T-helper 1 cell treated with Interleukin-12 subunit alpha and Interleukin-12 subunit beta and Interleukin-4 antibody, amounts not matched to agents 30 μg/mL and 1 μg/mL, for 36 hours (primary cell): ENCODE measurements at regions not wholly inside any gene's neighbourhood (a gene's known extent, or its start where the extent isn't known, plus 50 kb on each side); places are given as distances from the start of the nearest gene placed in this dataset.

ENCODE experiments used
- H3K27ac Mint-ChIP-seq: one replicate; pipeline ENCODE4 v1.8.0; 2021; ENCODE audit warnings: mild to moderate bottlenecking, mixed read lengths
- H3K27me3 Mint-ChIP-seq: one replicate; pipeline ENCODE4 v1.8.0; 2021; ENCODE audit warnings: low read depth, mixed read lengths
- H3K36me3 Mint-ChIP-seq: one replicate; pipeline ENCODE4 v1.8.0; 2021; ENCODE audit warnings: low read depth, mixed read lengths
- H3K4me1 Mint-ChIP-seq: one replicate; pipeline ENCODE4 v1.8.0; 2021; ENCODE audit warnings: low read depth, mixed read lengths
- H3K4me3 Mint-ChIP-seq: one replicate; pipeline ENCODE4 v1.8.0; 2021; ENCODE audit warnings: mild to moderate bottlenecking, moderate library complexity, mixed read lengths
- H3K9me3 Mint-ChIP-seq: one replicate; pipeline ENCODE4 v1.8.0; 2021; ENCODE audit warnings: mixed read lengths

DNA sequence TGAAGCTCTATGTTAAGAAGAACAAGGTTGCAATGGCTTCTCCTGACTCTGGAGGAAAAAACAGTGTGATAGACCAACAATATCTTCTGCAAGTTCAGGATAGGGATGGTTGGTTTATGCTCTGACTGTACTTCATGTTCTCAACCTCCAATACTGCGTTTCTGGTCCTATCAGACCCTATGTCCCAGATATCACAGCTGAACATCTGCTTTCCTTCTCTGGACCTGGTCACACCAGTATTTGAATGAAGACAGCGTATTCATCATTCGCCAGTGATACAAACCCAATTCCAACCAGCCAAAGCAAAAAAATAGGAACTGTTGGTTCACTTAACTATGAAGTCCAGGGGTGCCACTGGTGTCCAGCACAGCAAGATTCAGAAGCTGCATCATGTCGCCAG lies 124.5 kb upstream of the KLF3 start:
- no peak overlapping the region for H3K27ac Mint-ChIP-seq
- no peaks in the 10 kb centered on the region for H3K9me3 Mint-ChIP-seq
- H3K27me3 Mint-ChIP-seq: peaks cover 39% of the 10 kb centered on the region

GRCh38 chr4:38547052-38547451 lies 116.9 kb upstream of the KLF3 start:
- Mint-ChIP-seq H3K4me1 (no peaks in the 10 kb centered on the region), H3K4me3 (no peak overlapping the region)

More for the DNA sequence above, 124.5 kb upstream of the KLF3 start:
- Mint-ChIP-seq H3K36me3 (no peaks in the 10 kb centered on the region), H3K4me1 (peaks cover 2% of the 10 kb centered on the region), H3K4me3 (no peak overlapping the region)

DNA sequence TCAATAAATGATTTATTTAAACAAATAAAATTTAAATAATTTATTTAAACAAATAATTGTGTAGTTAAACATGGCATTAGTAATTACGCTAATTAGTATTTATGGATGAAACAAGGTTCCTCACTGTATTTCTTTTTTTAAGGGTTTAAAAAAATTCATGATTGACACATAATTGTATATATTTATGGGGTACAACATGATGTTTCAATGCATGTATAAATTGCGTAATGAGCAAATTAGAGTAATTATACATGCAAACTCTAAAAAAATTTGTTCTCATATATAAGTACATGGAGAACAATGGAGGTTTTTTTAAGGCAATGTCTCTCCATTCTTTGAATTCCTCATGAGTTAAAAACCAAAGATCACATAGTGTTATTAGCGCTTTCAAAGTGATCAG lies 115.7 kb upstream of the KLF3 start:
- H3K9me3 Mint-ChIP-seq: peaks cover 9% of the 10 kb centered on the region
- no peaks in the 10 kb centered on the region for H3K4me1 Mint-ChIP-seq
- peaks cover 45% of the 10 kb centered on the region for H3K27me3 Mint-ChIP-seq
- no peak overlapping the region for H3K27ac Mint-ChIP-seq
- no peaks in the 10 kb centered on the region for H3K36me3 Mint-ChIP-seq
- H3K4me3 Mint-ChIP-seq: no peak overlapping the region

More at GRCh38 chr4:38547052-38547451, 116.9 kb upstream of the KLF3 start:
- Mint-ChIP-seq H3K27me3 (peaks cover 42% of the 10 kb centered on the region), H3K27ac (no peak overlapping the region), H3K9me3 (peaks cover 9% of the 10 kb centered on the region), H3K36me3 (no peaks in the 10 kb centered on the region)

DNA sequence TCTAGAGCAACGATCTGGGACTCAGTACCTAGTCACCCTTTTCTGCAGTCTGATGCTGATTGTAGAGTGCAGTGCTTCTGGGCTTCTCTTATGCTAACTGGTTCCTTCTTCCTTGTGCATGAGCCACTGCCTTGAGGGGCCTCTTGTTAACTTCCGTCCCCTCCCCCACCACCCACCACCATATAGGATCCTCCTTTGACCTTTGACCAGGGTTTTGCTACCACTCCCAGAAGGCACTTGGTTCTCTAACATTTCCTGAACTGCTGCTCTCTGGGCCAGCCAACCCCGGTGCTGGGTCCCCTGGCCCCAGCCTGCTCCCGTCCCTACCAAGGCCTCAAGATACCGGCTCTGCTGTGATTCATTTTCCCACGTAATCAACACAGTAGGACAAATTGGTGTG lies 104.6 kb upstream of the KLF3 start:
- Mint-ChIP-seq H3K36me3 (no peaks in the 10 kb centered on the region), H3K27ac (peak overlapping the region; percentile 14), H3K9me3 (peaks cover 14% of the 10 kb centered on the region), H3K4me1 (peaks cover 17% of the 10 kb centered on the region), H3K27me3 (peaks cover 55% of the 10 kb centered on the region), H3K4me3 (no peak overlapping the region)

GRCh38 chr4:38560340-38560739 lies 103.7 kb upstream of the KLF3 start:
- no peak overlapping the region for H3K4me3 Mint-ChIP-seq
- peaks cover 17% of the 10 kb centered on the region for H3K4me1 Mint-ChIP-seq
- H3K27ac Mint-ChIP-seq: no peak overlapping the region
- H3K27me3 Mint-ChIP-seq: peaks cover 51% of the 10 kb centered on the region
- no peaks in the 10 kb centered on the region for H3K36me3 Mint-ChIP-seq
- H3K9me3 Mint-ChIP-seq: peaks cover 12% of the 10 kb centered on the region

DNA sequence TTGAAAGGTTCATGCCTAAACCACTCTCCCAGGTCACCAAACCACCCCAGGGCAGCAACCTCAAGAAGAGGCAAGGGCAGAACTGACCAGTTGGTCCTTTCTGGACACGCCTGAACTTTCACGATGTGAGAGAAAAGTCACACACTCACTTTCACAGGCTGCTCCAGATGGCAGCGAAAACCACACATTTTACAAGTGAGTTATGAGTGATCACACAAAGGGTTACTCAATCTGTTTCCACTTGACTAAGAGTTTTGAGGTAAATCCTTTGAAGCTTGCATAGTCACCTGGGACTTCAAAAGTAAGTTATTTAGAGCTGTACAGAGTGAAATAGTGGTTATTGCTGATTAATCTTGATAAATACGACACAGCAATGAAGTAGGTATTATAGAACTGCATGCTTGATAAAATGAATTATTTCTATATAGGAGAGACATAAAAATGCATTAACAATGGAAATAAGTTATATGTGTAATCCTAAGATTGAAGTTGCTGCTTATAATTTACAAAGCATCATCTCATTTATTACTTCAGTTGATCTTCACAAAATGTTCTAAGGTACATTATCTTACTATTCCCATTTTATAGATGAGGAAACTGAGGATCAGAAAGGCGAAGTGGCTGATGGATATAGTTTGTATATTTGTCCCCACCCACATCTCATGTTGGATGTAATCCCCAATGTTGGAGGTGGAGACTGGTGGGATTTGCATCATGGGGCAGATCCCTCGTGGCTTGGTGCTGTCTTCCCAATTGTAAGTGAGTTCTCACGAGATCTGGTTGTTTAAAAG lies 103.0 kb upstream of the KLF3 start:
- H3K9me3 Mint-ChIP-seq: peaks cover 5% of the 10 kb centered on the region
- H3K4me3 Mint-ChIP-seq: no peak overlapping the region
- H3K4me1 Mint-ChIP-seq: peaks cover 17% of the 10 kb centered on the region
- H3K27me3 Mint-ChIP-seq: peaks cover 48% of the 10 kb centered on the region
- H3K36me3 Mint-ChIP-seq: no peaks in the 10 kb centered on the region
- no peak overlapping the region for H3K27ac Mint-ChIP-seq

DNA sequence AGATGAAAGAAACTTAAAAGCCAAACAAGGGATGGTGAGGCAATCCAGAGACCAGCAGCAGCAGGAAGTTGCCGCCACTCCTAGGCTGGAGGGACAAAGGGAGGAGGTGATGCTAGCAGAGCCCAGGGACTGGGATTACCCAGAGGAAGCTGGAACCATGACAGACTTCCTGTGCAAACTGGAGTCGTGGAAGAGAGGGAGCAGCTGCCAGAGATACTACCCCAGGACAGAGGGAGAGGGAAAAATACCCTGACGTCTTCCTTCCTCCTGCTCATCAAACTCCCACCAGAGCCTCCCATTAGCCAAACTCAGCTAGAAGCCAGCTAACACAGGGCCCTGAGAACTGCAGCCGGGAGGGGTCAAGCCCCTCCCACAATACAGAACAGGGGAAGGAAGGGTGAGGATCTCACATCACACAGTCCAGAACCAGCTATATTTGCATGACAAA lies 101.2 kb upstream of the KLF3 start:
- Mint-ChIP-seq H3K4me1 (peaks cover 17% of the 10 kb centered on the region), H3K9me3 (no peaks in the 10 kb centered on the region), H3K27me3 (peaks cover 53% of the 10 kb centered on the region), H3K27ac (no peak overlapping the region), H3K36me3 (no peaks in the 10 kb centered on the region), H3K4me3 (no peak overlapping the region)

GRCh38 chr4:38563707-38564495 lies 100.1 kb upstream of the KLF3 start:
- Mint-ChIP-seq H3K27me3 (peaks cover 45% of the 10 kb centered on the region), H3K36me3 (no peaks in the 10 kb centered on the region), H3K9me3 (no peaks in the 10 kb centered on the region), H3K27ac (no peak overlapping the region), H3K4me1 (peaks cover 17% of the 10 kb centered on the region), H3K4me3 (no peak overlapping the region)

GRCh38 chr4:38565271-38566199 lies 98.5 kb upstream of the KLF3 start:
- Mint-ChIP-seq H3K9me3 (no peaks in the 10 kb centered on the region), H3K27ac (no peak overlapping the region), H3K27me3 (peaks cover 45% of the 10 kb centered on the region), H3K4me1 (peaks cover 13% of the 10 kb centered on the region), H3K4me3 (no peak overlapping the region), H3K36me3 (no peaks in the 10 kb centered on the region)

DNA sequence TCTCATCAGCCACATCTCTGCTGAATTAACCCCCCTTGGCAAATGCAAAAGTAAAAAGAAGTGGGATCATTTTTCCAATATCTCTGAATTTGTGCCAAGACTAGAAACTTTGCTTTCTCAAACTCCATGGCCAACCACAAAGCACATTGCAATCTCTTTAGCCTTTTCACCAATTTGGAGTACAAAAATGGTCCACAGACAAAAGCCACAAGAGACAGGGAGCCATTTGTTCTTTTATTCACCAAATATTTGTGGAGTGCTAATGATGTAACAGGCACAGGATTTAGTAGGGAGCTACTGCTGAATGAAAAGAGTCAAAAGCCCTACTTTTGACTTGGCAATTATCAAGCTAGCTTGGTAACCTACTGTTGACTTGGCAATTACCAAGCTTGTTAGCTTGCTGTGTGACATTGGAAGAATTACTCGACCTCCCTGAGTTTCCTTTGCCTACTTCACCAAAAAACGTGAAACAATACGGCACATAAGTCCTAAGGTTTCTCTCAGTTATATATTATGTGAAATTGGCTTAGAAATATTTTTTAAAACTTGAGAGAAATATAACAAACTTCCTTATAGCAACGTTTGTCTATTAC lies 97.1 kb upstream of the KLF3 start:
- no peak overlapping the region for H3K4me3 Mint-ChIP-seq
- no peaks in the 10 kb centered on the region for H3K9me3 Mint-ChIP-seq
- peaks cover 3% of the 10 kb centered on the region for H3K4me1 Mint-ChIP-seq
- H3K36me3 Mint-ChIP-seq: no peaks in the 10 kb centered on the region
- no peak overlapping the region for H3K27ac Mint-ChIP-seq
- H3K27me3 Mint-ChIP-seq: peaks cover 43% of the 10 kb centered on the region

DNA sequence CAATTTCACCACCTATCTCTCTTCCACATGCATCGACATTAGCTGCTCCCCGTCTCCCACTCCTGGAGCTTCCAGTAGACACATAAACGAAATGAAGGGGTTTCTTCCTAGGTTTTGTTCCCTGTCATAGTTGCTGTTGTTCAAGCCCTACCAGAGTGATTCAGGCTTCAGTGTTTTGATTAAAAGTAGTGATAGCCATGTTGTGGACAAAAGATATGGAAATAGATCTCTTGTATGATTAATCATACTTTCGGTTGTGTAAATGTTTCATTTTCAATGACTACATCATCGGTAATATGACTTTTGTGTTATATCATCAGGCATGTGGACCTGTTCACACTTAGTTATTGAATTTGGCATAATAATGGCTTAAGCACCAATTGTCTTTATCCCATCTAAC lies 96.5 kb upstream of the KLF3 start:
- H3K4me3 Mint-ChIP-seq: no peak overlapping the region
- peaks cover 41% of the 10 kb centered on the region for H3K27me3 Mint-ChIP-seq
- no peaks in the 10 kb centered on the region for H3K36me3 Mint-ChIP-seq
- no peak overlapping the region for H3K27ac Mint-ChIP-seq
- no peaks in the 10 kb centered on the region for H3K9me3 Mint-ChIP-seq
- H3K4me1 Mint-ChIP-seq: peaks cover 3% of the 10 kb centered on the region

DNA sequence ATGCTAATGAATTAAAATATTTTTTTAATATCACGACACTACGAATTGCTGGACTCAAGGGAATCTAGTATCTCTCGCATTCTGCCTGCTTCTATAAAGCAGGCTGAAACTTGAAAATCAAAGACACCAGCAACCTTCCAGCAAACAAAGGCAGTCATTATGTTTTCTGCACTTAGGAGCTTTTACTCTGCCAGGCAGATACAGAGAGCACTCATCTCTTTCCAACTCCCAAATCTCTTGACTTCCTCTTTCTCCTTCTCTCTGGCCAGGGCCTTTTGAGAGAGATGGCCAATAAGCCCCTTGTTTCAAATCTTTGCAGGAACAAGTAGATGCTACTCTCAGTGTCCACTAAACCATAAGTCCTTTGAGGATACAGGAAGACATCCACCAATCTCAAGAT lies 95.2 kb upstream of the KLF3 start:
- Mint-ChIP-seq H3K27ac (no peak overlapping the region), H3K27me3 (peaks cover 30% of the 10 kb centered on the region), H3K9me3 (no peaks in the 10 kb centered on the region), H3K36me3 (no peaks in the 10 kb centered on the region), H3K4me1 (no peaks in the 10 kb centered on the region), H3K4me3 (no peak overlapping the region)

GRCh38 chr4:38570647-38571276 lies 93.2 kb upstream of the KLF3 start:
- Mint-ChIP-seq H3K4me1 (no peaks in the 10 kb centered on the region), H3K4me3 (no peak overlapping the region), H3K27me3 (peaks cover 23% of the 10 kb centered on the region), H3K27ac (no peak overlapping the region), H3K9me3 (no peaks in the 10 kb centered on the region), H3K36me3 (no peaks in the 10 kb centered on the region)
